Right cardiac atrium (tissue), 5 donors: ENCODE measurements at regions not wholly inside any gene's neighbourhood (a gene's known extent, or its start where the extent isn't known, plus 50 kb on each side); places are given as distances from the start of the nearest gene placed in this dataset.
A peak's percentile ranks its signal among the peaks of the same experiment; 100 is the strongest.
"Not testable (repeated sequence)": the region's sequence is repeated elsewhere in the genome, so short reads cannot be mapped to it uniquely, and the experiment has no call there.

ENCODE experiments used
- ATAC-seq, 2 donors: fragments of 200-7000 bp; cut with Tn5 transposase; one replicate each; pipeline versions ENCODE4 v1.8.0 to v1.9.1; 2020; ENCODE audit warnings: moderate library complexity in 2 of 2, mild to moderate bottlenecking in 1 of 2
- DNase-seq, 3 donors: peaks; one replicate each; pipeline ENCODE4 v3.0.0-alpha.2; 2020
- H3K27ac ChIP-seq: one replicate; pipeline ENCODE4 v1.5.1; 2013; ENCODE audit warnings: mild to moderate bottlenecking, low read length, control low read depth, moderate library complexity
- H3K27me3 ChIP-seq: one replicate; pipeline ENCODE4 v1.6.1; 2013; ENCODE audit not compliant: control insufficient read depth, insufficient read depth
- H3K4me1 ChIP-seq: one replicate; pipeline ENCODE4 v1.6.1; 2013; ENCODE audit warnings: low read length; ENCODE audit not compliant: control insufficient read depth, insufficient read depth
- H3K4me3 ChIP-seq: one replicate; pipeline ENCODE4 v1.5.1; 2013; ENCODE audit warnings: low read length, control low read depth
- H3K9me3 ChIP-seq: one replicate; pipeline ENCODE4 v1.6.1; 2013; ENCODE audit warnings: low read length; ENCODE audit not compliant: control insufficient read depth
- WGBS: extraction: QIAGEN DNeasy Blood & Tissue Kit; methylation state at CpG from one replicate; pipeline ENCODE4 v1.1.7; 2013; 5-methylcytosine and 5-hydroxymethylcytosine counted together
- intact Hi-C, 4 donors: fragments of 100-400 bp; cut with DNase I; formaldehyde crosslinking; loops; one replicate each; pipeline versions ENCODE4 v1.11.0 to v1.14.0; 2022 to 2023
- donor health status: healthy with polysubstance abuse.
- donor health status: DM: no; HTN: yes; CAD: no.
- donor health status: DM: no; HTN: no; CAD: no.
- donor health status: DM: no; HTN: yes; CAD: no; lungs with severe emphysema.
- donor health status: DM: yes; HTN: yes; CAD: no.

DNA sequence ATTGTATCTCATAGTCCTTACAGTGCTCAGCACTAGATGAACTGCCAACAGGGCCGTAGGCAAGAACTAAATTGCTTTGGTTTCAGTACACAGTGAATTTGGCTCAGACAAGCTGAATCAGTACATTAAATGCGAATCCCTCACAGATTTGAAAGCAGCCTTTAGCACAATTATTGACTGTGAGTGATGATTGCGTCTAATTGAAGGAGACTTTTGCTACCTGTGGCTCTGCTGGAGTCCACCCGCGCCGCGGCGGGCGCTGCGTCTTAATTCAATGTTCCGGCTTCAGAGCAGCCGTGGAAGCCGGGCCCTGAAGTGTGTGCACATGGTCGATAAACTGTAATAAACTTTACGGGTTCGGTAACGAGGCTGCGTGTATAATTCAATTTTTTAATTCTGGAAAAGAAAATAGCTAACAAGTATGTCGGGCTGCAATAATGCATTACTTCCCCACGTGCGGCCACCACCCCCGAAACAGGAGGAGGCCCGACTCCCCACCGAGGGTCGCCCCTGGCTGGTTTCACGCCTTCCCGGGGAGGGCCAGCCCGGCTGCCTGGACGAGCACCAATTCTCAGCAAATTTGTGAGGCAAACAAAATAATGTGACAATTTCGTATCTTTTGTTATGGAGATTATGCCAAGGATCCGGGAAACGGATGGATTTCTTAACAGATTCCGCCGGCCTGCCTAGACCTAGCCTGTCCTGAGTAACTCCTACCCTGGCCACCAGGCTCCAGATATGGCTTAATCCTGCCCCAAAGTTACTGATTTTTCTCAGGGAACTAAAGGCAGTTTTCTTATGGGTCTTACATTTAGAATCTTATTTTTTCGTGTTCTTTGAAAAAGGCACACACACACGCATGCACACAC, 269.4 kb upstream of the IRX1 start:
- 73% methylated on average over 36 of the region's 36 CpGs for WGBS
- ATAC-seq (no peak), DNase-seq (no peak)
- intact Hi-C loops = no loop called here
- Histone ChIP-seq H3K4me3 (no peak overlapping the region), H3K27me3 (no peaks in the 10 kb centered on the region), H3K4me1 (no peaks in the 10 kb centered on the region), H3K27ac (no peak overlapping the region), H3K9me3 (peaks cover 4% of the 10 kb centered on the region)

- ATAC-seq (peak; percentile 53 to 60), DNase-seq (no peak)
- 58% methylated on average over 28 of the region's 28 CpGs for WGBS
- Histone ChIP-seq H3K4me1 (no peaks in the 10 kb centered on the region), H3K4me3 (no peak overlapping the region), H3K9me3 (peaks cover 4% of the 10 kb centered on the region), H3K27me3 (no peaks in the 10 kb centered on the region), H3K27ac (no peak overlapping the region)
- intact Hi-C loops = no loop called here
Observed at GRCh38 chr5:3325201-3325971, 270.2 kb upstream of the IRX1 start.

- Histone ChIP-seq H3K4me3 (no peak overlapping the region), H3K27me3 (no peaks in the 10 kb centered on the region), H3K4me1 (no peaks in the 10 kb centered on the region), H3K27ac (no peak overlapping the region), H3K9me3 (peaks cover 6% of the 10 kb centered on the region)
- ATAC-seq = peak in 1 of 2 donors; percentile 32
- WGBS = 87% methylated on average over 36 of the region's 36 CpGs
- DNase-seq = no peak
- intact Hi-C loops = no loop called here
Observed at GRCh38 chr5:3324421-3325101, 271.1 kb upstream of the IRX1 start.

DNA sequence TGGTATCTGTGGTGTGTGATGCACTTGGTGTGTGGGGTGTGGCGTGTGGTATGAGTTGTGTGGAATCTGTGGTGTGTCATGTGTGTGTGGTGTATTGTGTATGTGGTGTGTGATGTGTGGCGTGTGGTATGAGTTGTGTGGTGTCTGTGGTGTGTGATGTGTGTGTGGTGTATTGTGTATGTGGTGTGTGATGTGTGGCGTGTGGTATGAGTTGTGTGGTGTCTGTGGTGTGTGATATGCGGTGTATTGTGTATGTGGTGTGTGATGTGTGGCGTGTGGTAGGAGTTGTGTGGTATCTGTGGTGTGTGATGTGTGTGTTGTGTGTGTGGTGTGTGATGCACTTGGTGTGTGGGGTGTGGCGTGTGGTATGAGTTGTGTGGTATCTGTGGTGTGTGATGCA, 271.7 kb upstream of the IRX1 start:
- H3K4me1 ChIP-seq, ATAC-seq, H3K27ac ChIP-seq, intact Hi-C loops, DNase-seq, H3K4me3 ChIP-seq, H3K9me3 ChIP-seq, H3K27me3 ChIP-seq: not testable (repeated sequence)
- 95% methylated on average over 6 of the region's 6 CpGs for WGBS

- ATAC-seq (no peak), DNase-seq (no peak)
- Histone ChIP-seq H3K4me3 (no peak overlapping the region), H3K9me3 (peaks cover 3% of the 10 kb centered on the region), H3K27me3 (no peaks in the 10 kb centered on the region), H3K4me1 (no peaks in the 10 kb centered on the region), H3K27ac (no peak overlapping the region)
- WGBS = 88% methylated on average over 3 of the region's 3 CpGs
- intact Hi-C loops = no loop called here
Observed at GRCh38 chr5:3323144-3323543, 272.5 kb upstream of the IRX1 start.

- WGBS = 99% methylated on average over 3 of the region's 3 CpGs
- intact Hi-C loops = no loop called here
- no peak for ATAC-seq
- no peak for DNase-seq
- H3K4me1 ChIP-seq = no peaks in the 10 kb centered on the region
- H3K27me3 ChIP-seq = no peaks in the 10 kb centered on the region
- H3K9me3 ChIP-seq = peaks cover 3% of the 10 kb centered on the region
- H3K4me3 ChIP-seq = no peak overlapping the region
- no peak overlapping the region for H3K27ac ChIP-seq
Observed at GRCh38 chr5:3322642-3323041, 273.0 kb upstream of the IRX1 start.

DNA sequence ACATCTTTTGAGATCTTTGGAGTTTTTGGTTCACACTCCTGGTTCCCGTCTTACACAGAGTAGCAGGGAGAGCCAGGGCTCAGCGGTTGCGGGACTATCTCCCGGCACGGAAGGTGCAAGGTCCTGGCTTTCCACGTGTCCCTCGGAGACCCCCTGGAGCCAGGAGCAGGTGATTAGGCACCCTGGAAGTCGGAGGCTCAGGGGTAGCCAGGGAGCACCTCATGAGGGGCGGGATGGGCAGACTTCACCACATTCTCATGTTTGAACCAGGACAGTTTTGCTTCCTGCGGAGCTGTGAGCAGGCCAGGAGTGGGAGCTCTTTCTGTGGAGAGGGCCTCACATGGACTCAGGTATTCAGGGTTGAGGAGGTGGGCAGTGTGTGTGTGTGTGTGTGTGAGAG, 273.7 kb upstream of the IRX1 start:
- ATAC-seq (no peak), DNase-seq (no peak)
- intact Hi-C loops = no loop called here
- no peaks in the 10 kb centered on the region for H3K4me1 ChIP-seq
- H3K27ac ChIP-seq = no peak overlapping the region
- peaks cover 3% of the 10 kb centered on the region for H3K9me3 ChIP-seq
- H3K4me3 ChIP-seq = no peak overlapping the region
- 88% methylated on average over 10 of the region's 10 CpGs for WGBS
- H3K27me3 ChIP-seq = no peaks in the 10 kb centered on the region

DNA sequence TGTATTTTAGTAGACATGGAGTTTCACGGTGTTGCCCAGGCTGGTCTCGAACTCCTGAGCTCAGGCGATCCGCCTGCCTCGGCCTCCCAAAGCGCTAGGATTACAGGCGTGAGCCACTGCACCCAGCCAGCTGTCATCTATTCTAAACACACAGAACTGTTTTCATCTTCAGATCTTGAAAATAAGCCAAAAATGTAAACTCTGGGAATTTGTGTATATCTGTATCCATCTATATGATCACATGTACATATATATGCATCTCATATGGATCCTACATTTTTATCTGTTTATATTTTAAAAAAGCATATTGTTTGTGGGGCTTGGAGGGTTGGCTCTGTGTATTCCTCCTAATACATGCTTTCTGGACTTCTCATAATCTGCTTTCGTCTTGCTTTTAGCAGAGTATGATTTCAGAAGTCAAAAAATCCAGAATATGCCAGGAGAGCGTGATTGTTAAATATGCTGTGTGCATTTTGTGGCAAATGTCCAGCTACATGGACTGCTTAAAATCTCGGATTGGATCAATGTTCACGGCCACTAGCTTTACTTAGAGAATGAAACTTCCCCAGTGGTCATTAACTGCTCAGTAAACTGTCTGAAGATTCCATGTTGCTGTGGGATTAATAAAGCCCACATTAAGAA, 274.4 kb upstream of the IRX1 start:
- no peak for DNase-seq
- 80% methylated on average over 11 of the region's 11 CpGs for WGBS
- ATAC-seq = no peak

DNA sequence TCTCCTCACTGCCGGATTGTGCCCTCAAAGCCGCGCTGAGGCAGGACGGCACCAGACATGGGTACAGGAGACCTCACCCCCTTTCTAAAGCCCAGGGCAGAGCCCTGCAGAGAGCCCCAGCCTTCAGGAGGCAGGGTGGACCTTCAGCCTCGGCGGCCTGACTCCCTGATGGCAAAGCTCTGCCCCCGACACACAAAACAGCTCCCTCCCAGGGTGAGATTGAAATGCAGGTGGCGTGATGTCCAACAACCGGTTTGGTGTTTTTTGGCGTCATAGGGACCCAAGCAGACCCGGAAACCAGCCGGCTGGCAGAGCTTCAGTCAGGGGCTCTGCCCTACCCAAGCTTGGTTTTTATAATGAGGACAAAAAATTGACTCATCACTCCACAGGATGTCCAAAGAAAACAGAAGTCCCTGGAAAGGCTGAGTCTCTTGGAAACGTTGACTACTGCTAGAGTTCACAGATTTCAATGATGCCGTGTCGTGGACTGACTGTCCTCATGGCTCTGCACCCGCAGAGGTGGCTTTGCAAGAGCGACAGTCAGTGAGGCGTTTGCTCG, 275.2 kb upstream of the IRX1 start:
- ATAC-seq = peak in 1 of 2 donors; percentile 52
- intact Hi-C loops = no loop called here
- WGBS = 59% methylated on average over 19 of the region's 19 CpGs

More for the DNA sequence above, 274.4 kb upstream of the IRX1 start:
- Histone ChIP-seq H3K27ac (no peak overlapping the region), H3K9me3 (peaks cover 3% of the 10 kb centered on the region), H3K4me1 (no peaks in the 10 kb centered on the region), H3K27me3 (no peaks in the 10 kb centered on the region), H3K4me3 (no peak overlapping the region)
- intact Hi-C loops = no loop called here

GRCh38 chr5:3317051-3317795, 278.4 kb upstream of the IRX1 start:
- Histone ChIP-seq H3K27ac (no peak overlapping the region), H3K4me1 (no peaks in the 10 kb centered on the region), H3K27me3 (no peaks in the 10 kb centered on the region), H3K9me3 (peaks cover 14% of the 10 kb centered on the region), H3K4me3 (no peak overlapping the region)
- no peak for ATAC-seq
- 46% methylated on average over 10 of the region's 10 CpGs for WGBS
- DNase-seq = no peak
- intact Hi-C loops = no loop called here

More for the DNA sequence above, 275.2 kb upstream of the IRX1 start:
- Histone ChIP-seq H3K27me3 (no peaks in the 10 kb centered on the region), H3K4me3 (no peak overlapping the region), H3K27ac (no peak overlapping the region), H3K4me1 (no peaks in the 10 kb centered on the region), H3K9me3 (peaks cover 3% of the 10 kb centered on the region)
- no peak for DNase-seq
